Neural progenitor cell (in vitro differentiated cells): ENCODE measurements at regions not wholly inside any gene's neighbourhood (a gene's known extent, or its start where the extent isn't known, plus 50 kb on each side); places are given as distances from the start of the nearest gene placed in this dataset.
A peak's percentile ranks its signal among the peaks of the same experiment; 100 is the strongest.
"Not testable (repeated sequence)": the region's sequence is repeated elsewhere in the genome, so short reads cannot be mapped to it uniquely, and the experiment has no call there.

ENCODE experiments used
- DNase-seq: peaks from one replicate; pipeline ENCODE4 v3.0.0-alpha.2; 2016; ENCODE audit warnings: low spot score
- H2AFZ ChIP-seq: fragments of 200-600 bp; sonication (generic); replicated peaks from 2 replicates; pipeline ENCODE4 v1.6.1; 2016; ENCODE audit warnings: antibody characterized with exemption
- H3F3A ChIP-seq: fragments of 200-600 bp; sonication (generic); 2 replicates; pipeline ENCODE4 v1.6.1; 2016; ENCODE audit warnings: antibody characterized with exemption, low read depth
- H3K27ac ChIP-seq: fragments of 200-600 bp; sonication (generic); 2 replicates; pipeline ENCODE4 v1.5.1; 2016; ENCODE audit warnings: mild to moderate bottlenecking
- H3K27me3 ChIP-seq: fragments of 200-600 bp; sonication (generic); 2 replicates; pipeline ENCODE4 v1.6.1; 2016; ENCODE audit warnings: mild to moderate bottlenecking, moderate library complexity
- H3K36me3 ChIP-seq: fragments of 200-600 bp; sonication (generic); 2 replicates; pipeline ENCODE4 v1.5.1; 2016
- H3K4me1 ChIP-seq: fragments of 200-600 bp; sonication (generic); 2 replicates; pipeline ENCODE4 v1.6.1; 2016; ENCODE audit warnings: mixed run types
- H3K4me2 ChIP-seq: fragments of 200-600 bp; sonication (generic); 2 replicates; pipeline ENCODE4 v1.6.1; 2016
- H3K4me3 ChIP-seq: fragments of 200-600 bp; sonication (generic); 2 replicates; pipeline ENCODE4 v1.5.1; 2016
- H3K79me2 ChIP-seq: fragments of 200-600 bp; sonication (generic); 2 replicates; pipeline ENCODE4 v1.6.1; 2016; ENCODE audit warnings: low read depth
- H3K9ac ChIP-seq: fragments of 200-600 bp; sonication (generic); 2 replicates; pipeline ENCODE4 v1.6.1; 2016
- H3K9me3 ChIP-seq: fragments of 200-600 bp; sonication (generic); 2 replicates; pipeline ENCODE4 v1.5.1; 2016; ENCODE audit warnings: low read depth
- H4K20me1 ChIP-seq: fragments of 200-600 bp; sonication (generic); 2 replicates; pipeline ENCODE4 v1.6.1; 2016; ENCODE audit warnings: low read depth
- H3K27ac Mint-ChIP-seq: 3 replicates; pipeline ENCODE4 v1.8.0; 2021; ENCODE audit warnings: mixed read lengths
- H3K27me3 Mint-ChIP-seq: 2 replicates; pipeline ENCODE4 v1.8.0; 2022; ENCODE audit warnings: low read depth, mild to moderate bottlenecking, inconsistent platforms, moderate library complexity, mixed read lengths; ENCODE audit not compliant: insufficient read depth
- H3K36me3 Mint-ChIP-seq: 3 replicates; pipeline ENCODE4 v1.8.0; 2021; ENCODE audit warnings: mixed read lengths
- H3K4me1 Mint-ChIP-seq: 3 replicates; pipeline ENCODE4 v1.8.0; 2021; ENCODE audit warnings: mixed read lengths
- H3K4me3 Mint-ChIP-seq: 3 replicates; pipeline ENCODE4 v1.8.0; 2021; ENCODE audit warnings: mild to moderate bottlenecking, moderate library complexity, mixed read lengths
- H3K9me3 Mint-ChIP-seq: 3 replicates; pipeline ENCODE4 v1.8.0; 2020; ENCODE audit warnings: mixed read lengths
- EZH2 ChIP-seq: fragments of 200-600 bp; sonication (generic); IDR thresholded peaks from 2 replicates; pipeline ENCODE4 v1.6.1; 2017; ENCODE audit warnings: antibody characterized with exemption, mild to moderate bottlenecking, moderate library complexity
- EZH2phosphoT487 ChIP-seq: fragments of 200-600 bp; sonication (generic); IDR thresholded peaks from 2 replicates; pipeline ENCODE4 v1.6.1; 2017; ENCODE audit warnings: antibody characterized with exemption
- TF ChIP-seq, protein P1 (sequence below): fragments of 200-600 bp; sonication (generic); IDR thresholded peaks from 2 replicates; pipeline ENCODE4 v1.5.1; 2017; ENCODE audit warnings: antibody characterized with exemption, mild to moderate bottlenecking

DNA sequence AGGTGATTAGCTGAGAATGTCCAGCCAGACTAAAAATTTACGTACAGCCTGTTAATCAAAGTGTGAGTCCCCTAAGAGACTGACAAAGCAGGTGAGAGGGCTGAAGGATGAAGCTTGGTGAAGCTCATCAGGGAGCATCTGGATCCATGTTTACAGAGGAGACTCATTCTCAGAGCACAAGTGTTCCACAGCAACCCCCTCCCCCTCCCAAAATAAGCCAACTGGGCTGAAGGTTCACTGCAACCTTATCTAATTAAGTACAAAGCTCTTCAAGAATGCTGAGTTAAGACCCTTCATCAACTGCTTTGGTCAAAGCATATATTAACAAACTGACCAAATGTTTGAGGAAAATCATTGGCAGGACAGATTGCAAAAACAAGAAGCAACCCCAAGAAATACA is 262.6 kb upstream of the ZNF385D start:
- Histone ChIP-seq H3K27me3 (no peaks in the 10 kb centered on the region), H3K79me2 (no peaks in the 10 kb centered on the region), H3F3A (no peaks in the 10 kb centered on the region), H4K20me1 (no peaks in the 10 kb centered on the region), H3K27ac (no peak overlapping the region), H3K4me2 (peak overlapping the region; percentile 16), H3K4me1 (peaks cover 21% of the 10 kb centered on the region), H3K9ac (no peak overlapping the region), H3K36me3 (no peaks in the 10 kb centered on the region), H2AFZ (peak overlapping the region; percentile 69), H3K4me3 (no peak overlapping the region), H3K9me3 (no peaks in the 10 kb centered on the region)
- Mint-ChIP-seq H3K27ac (peak overlapping the region; percentile 13), H3K4me1 (no peaks in the 10 kb centered on the region), H3K36me3 (no peaks in the 10 kb centered on the region), H3K27me3 (no peaks in the 10 kb centered on the region), H3K9me3 (no peaks in the 10 kb centered on the region), H3K4me3 (no peak overlapping the region)
- DNase-seq = peak; percentile 39
- no peak for TF ChIP-seq EZH2phosphoT487
- no peak for TF ChIP-seq EZH2
- TF ChIP-seq, protein P1, sequence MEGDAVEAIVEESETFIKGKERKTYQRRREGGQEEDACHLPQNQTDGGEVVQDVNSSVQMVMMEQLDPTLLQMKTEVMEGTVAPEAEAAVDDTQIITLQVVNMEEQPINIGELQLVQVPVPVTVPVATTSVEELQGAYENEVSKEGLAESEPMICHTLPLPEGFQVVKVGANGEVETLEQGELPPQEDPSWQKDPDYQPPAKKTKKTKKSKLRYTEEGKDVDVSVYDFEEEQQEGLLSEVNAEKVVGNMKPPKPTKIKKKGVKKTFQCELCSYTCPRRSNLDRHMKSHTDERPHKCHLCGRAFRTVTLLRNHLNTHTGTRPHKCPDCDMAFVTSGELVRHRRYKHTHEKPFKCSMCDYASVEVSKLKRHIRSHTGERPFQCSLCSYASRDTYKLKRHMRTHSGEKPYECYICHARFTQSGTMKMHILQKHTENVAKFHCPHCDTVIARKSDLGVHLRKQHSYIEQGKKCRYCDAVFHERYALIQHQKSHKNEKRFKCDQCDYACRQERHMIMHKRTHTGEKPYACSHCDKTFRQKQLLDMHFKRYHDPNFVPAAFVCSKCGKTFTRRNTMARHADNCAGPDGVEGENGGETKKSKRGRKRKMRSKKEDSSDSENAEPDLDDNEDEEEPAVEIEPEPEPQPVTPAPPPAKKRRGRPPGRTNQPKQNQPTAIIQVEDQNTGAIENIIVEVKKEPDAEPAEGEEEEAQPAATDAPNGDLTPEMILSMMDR = no peak

DNA sequence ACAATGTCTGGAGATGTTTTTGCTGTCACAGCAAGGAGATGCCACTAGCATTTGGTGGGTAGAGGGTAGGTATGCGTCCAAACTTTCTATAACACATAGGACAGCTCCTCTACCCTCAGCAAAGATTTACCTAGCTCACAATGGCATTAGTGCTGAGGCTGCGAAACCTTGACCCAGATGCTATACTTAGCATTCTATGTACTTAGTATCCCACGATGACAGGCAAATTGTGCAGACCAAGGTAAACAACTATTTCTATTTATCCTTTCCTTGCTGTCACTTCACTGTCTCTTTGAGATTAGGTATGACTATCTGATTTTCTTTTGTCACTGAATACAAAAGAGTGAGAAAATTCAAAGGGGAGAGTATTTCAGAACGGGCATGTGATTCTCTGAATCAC is 265.2 kb upstream of the ZNF385D start:
- DNase-seq = no peak
- Mint-ChIP-seq H3K27me3 (no peaks in the 10 kb centered on the region), H3K27ac (no peak overlapping the region), H3K9me3 (no peaks in the 10 kb centered on the region), H3K4me1 (no peaks in the 10 kb centered on the region), H3K36me3 (no peaks in the 10 kb centered on the region), H3K4me3 (no peak overlapping the region)
- Histone ChIP-seq H3F3A (no peaks in the 10 kb centered on the region), H3K9me3 (no peaks in the 10 kb centered on the region), H3K27ac (no peak overlapping the region), H3K36me3 (no peaks in the 10 kb centered on the region), H4K20me1 (no peaks in the 10 kb centered on the region), H3K27me3 (no peaks in the 10 kb centered on the region), H3K79me2 (no peaks in the 10 kb centered on the region), H3K4me2 (no peak overlapping the region), H3K4me3 (no peak overlapping the region), H3K4me1 (peaks cover 21% of the 10 kb centered on the region), H3K9ac (no peak overlapping the region), H2AFZ (no peak overlapping the region)
- no peak for TF ChIP-seq EZH2phosphoT487
- TF ChIP-seq EZH2 = no peak

DNA sequence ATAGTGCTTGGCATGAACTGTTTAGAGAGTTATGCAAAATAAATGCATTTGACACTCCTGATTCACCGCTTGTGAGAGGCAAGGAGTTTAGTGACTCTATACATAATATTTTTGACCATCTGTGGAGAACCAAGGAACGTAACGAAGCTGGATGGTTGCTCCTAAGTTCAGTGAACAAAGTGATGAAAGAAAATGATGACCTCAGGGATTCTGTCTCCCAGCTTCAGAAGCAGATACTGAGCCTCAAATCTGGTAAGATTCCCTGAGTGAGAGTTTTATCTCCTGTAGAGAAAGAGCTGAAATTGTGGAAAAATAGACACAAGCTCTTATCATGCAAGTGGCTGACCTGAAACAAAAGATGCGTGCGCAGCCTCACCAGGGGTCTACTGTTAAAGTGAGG is 273.6 kb upstream of the ZNF385D start:
- H4K20me1 ChIP-seq, DNase-seq, H3K27ac Mint-ChIP-seq, H3K9me3 Mint-ChIP-seq, H3K4me3 Mint-ChIP-seq, H3K4me3 ChIP-seq, H3K4me1 ChIP-seq, H3F3A ChIP-seq, H3K27me3 Mint-ChIP-seq, H3K36me3 ChIP-seq, H3K9ac ChIP-seq, H3K27me3 ChIP-seq, H3K79me2 ChIP-seq, H3K4me2 ChIP-seq, H3K9me3 ChIP-seq, H3K4me1 Mint-ChIP-seq, H2AFZ ChIP-seq, H3K36me3 Mint-ChIP-seq, H3K27ac ChIP-seq: not testable (repeated sequence)

DNA sequence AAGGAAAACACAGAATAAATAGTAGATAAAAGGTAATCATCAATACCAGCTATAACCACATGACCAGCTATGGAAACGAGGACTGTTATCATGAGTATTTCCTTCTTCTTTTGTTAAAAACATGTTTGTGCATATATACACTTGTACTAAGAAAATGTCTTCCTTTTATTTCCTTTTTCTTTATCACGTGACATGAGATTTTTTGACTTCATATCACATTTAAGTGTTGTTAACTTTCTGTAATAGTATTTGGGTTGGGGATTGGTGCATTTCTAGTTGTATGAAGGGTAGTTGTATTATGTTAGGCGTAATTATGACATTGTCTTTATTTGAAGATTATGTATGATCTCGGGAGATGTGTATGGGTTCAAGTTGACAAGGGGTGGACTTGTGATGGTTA is 278.5 kb upstream of the ZNF385D start:
- H3K9me3 Mint-ChIP-seq = peaks cover 2% of the 10 kb centered on the region
- H3K4me3 ChIP-seq = no peak overlapping the region
- TF ChIP-seq, protein P1 = no peak
- TF ChIP-seq EZH2 (no peak), EZH2phosphoT487 (no peak)
- no peaks in the 10 kb centered on the region for H3K4me1 ChIP-seq
- H3K9ac ChIP-seq = no peak overlapping the region
- H3K27ac ChIP-seq = no peak overlapping the region
- H3K4me1 Mint-ChIP-seq = no peaks in the 10 kb centered on the region
- no peaks in the 10 kb centered on the region for H3K27me3 ChIP-seq
- no peaks in the 10 kb centered on the region for H3K9me3 ChIP-seq
- no peaks in the 10 kb centered on the region for H3K79me2 ChIP-seq
- H3K4me2 ChIP-seq = no peak overlapping the region
- H3K27me3 Mint-ChIP-seq = peaks cover 4% of the 10 kb centered on the region
- no peak overlapping the region for H3K4me3 Mint-ChIP-seq
- no peak overlapping the region for H3K27ac Mint-ChIP-seq
- no peaks in the 10 kb centered on the region for H3K36me3 Mint-ChIP-seq
- H3K36me3 ChIP-seq = no peaks in the 10 kb centered on the region
- no peaks in the 10 kb centered on the region for H4K20me1 ChIP-seq
- DNase-seq = no peak
- no peaks in the 10 kb centered on the region for H3F3A ChIP-seq
- H2AFZ ChIP-seq = no peak overlapping the region
